ENCODE measurements at regions not wholly inside any gene's neighbourhood (a gene's known extent, or its start where the extent isn't known, plus 50 kb on each side); places are given as distances from the start of the nearest gene placed in this dataset.

DNA sequence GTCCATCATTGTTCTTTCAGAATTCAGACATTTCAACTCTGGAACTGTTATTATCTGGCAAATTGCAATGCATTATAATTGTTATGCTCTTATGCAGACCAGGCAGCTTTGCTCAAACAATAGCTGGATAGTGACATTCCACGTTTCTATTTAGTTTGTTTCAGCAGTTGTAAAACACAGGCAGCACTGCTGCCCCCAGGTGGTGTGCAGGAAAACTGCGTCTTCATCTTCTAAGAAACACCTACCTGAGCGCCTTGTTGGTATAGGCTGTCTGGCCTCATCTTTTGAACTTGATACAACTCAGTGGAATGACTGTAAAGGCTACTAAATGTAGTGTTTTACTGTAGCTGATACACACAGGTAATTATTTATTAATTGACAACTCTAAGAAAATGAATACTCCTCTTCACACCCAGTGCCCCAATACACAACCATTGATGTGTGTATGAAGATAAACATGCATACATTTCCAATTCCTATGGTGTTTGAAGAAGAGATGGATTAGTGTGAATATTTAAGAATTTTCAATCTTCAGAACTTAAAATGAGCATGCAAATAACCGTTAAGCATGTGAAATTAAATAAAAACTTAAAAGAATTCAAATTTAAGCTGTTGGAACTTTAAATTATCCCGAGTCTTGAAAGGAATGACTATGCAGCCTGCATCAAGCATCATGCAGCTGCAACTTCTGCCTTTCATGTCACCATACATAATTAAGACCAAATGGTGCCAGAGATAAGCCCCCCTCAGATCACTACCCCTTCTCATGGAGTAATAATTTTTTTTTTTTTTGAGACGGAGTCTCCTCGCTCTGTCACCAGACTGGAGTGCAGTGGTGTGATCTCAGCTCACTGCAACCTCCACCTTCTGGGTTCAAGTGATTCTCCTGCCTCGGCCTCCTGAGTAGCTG is 85.6 kb downstream of the CD8B2 start:
- DNase-seq, result no peak

GRCh38 chr2:106573773-106574172 is 86.6 kb downstream of the CD8B2 start:
- no peak for DNase-seq

GRCh38 chr2:106575955-106576354 is 88.8 kb downstream of the CD8B2 start:
- peak; percentile 93 for DNase-seq

DNA sequence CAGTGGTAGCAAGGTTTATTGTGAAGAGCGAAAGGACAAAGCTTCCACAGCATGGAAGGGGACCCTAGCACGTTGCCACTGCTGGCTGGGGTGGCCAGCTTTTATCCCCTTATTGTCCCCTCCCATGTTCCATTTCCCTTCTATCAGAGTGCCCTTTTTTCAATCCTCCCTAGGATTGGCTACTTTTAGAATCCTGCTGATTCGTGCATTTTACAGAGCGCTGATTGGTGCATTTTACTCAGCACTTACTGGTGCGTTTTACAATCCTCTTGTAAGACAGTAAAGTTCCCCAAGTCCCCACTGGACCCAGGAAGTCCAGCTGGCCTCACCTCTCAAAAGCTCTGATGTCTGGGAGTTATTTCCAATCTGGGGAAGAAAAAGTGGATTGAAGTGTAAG is 90.1 kb downstream of the CD8B2 start:
- no peak for DNase-seq

DNA sequence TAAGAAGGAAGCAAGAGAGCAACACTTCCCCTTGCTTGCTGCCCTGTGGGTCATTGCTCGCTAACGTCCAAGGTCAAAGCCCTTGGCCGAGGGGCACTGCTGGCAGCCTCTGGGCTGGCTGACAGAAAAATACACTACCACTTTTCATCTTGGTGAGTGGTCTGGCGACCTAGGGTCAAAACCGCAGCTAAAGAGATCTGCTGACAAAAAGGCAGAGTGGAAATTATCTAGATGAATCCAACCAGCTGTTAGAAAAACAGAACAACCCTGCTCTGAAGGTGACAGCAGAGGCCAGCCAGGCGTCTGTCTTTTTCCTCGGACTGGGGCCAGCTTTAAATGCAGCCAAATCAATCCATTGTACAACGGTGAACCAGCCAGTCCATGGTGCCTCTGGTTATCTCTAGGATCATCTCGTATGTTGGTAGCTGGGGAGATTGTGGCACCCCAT is 92.6 kb downstream of the CD8B2 start:
- no peak for DNase-seq

GRCh38 chr2:106580241-106580640 is 93.1 kb downstream of the CD8B2 start:
- DNase-seq, result no peak

DNA sequence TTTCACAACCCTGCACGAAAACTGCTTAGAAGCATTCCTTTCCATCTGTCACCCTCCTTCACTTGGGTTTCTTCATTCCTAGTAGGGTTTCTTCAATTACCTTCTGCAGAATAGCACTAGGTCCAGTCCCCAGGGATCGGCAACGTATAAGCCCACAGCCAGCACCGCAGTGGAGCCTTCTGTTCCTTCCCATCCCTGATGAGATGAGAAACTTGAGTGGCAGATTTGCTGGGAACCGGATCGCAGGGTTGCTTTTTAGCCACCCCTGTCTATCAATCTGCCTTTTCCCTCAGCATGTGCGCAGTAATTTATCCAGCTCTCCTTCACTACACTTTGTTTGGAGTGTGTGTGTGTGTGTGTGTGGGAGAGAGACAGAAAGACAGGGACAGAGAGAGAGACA is 94.2 kb downstream of the CD8B2 start:
- no peak for DNase-seq

- DNase-seq, result no peak
These were observed 94.6 kb downstream of the CD8B2 start for GRCh38 chr2:106581755-106582147.

DNA sequence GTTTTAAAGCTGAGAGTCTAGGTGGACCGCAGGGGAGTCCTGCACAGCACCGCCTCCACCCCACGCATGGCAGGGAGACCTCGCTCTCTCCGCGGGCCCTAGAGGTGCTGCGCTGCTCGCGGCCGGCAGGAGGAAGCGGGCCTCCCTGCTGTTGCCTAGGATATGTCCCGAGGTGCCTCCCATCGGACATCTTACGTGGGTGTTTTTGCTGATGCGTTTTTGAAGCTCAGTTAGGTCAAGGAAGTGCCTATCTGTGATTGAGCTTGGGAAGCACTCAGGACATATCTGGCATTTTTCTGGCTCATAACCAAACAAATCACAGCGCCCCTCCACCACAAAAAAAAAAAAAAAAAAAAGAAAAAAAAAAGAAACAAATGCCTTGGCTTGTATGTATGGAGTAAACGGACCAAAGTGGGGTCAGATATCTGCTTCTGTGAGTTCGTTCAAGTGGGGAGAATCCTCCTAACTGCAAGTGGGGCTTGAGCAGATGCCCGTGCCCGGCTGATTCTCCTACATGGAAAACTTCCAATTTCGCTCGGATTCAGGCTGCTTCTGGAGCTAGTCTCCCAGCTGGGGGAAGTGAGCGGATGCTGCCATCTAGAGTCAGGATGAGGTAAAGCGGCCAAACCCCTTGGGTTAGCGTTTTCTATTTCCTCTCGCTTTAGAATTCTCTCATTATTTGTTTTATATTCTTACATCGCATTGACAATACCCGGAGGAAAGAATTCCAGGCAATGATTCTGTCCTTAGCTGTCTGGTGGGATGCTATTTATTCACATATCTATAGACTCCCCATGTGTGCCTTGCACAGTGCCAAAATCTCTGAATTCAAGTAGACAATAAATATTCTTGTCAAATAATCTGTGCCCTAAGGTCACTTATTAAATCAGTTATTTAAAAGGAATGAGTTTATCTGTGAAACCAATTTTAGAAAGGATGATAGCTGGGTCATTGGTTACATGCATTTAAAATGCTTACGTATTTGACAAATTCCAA is 95.3 kb downstream of the CD8B2 start:
- peak; percentile 64 for DNase-seq

DNA sequence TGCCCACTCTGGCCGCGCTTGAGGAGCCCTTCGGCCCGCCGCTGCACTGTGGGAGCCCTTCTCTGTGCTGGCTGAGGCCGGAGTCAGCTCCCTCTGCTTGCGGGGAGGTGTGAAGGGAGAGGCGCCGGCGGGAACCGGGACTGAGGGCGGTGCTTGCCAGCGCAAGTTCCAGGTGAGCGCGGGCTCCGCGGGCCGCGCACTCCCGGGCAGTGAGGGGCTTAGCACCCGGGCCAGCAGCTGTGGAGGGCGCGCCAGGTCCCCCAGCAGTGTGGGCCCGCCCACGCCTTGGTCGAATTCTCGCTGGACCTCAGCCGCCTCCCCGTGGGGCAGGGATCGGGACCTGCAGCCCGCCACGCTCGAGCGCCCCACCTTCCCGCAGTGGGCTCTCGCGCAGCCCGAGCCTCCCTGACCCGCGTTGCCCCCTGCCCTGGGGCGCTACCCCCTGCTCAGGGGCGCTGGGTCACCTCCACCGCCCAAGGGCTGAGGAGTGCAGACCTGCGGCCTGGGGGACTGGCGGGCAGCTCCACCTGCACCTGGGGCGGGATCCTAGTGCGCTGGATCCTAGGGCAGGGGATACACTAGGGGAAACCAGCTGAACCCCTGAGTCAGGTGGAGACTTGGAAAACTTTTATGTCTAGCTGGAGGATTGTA is 97.3 kb downstream of the CD8B2 start:
- DNase-seq, result no peak

DNA sequence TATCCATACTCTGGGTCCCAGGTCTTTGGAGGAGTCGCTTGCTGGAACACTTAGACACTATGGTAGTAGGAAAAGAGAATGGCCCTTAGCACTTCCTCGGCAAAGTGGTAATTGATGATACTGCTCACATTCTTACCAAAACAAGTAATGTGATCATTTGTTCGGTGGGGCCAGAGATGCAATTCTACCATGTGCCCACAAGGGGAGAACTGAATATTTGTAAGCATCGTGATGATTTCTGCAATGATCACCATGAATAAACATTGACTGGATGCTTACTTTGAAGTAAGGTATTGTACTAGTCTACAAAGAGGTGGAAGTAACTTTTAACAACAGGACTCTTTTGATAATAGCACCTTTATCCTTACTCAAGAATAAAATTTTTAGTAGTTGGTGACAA is 109.7 kb downstream of the CD8B2 start:
- no peak for DNase-seq

DNA sequence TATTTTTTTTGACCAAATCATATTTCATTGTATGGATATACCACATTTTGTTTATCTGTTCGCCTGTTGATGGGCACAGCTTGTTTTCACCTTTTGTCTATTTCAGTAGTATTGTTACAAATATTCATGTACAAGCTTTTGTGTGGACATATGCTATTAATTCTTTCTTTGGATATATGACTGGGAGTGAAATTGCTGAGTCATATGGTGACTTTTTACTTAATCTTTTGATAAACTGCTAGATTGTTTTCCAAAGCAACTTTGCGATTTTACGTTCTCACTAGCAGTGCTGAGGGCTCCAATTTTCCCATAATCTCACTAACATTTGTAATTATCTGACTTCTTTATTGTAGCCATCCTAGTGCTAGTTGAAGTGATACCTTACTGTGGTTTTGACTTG is 112.4 kb downstream of the CD8B2 start:
- DNase-seq, result no peak

DNA sequence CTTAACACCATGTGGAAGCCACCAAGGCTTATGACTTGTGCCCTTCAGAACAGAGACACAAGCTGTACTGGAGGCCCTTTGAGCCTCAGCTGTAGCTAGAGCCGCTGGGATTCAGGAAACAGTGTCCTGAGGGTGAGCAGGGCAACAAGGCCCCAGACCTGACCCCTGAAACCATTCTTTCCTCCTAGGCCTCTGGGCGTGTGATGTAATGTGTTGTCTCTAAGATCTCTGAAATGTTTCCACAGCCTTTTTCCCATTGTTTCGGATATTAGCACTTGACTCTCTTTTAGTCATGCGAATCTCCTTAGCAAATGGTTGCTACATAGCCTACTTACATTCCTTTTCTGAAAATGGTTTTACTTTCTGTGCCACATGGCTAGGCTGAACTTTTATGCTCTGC is 114.9 kb downstream of the CD8B2 start:
- no peak for DNase-seq

GRCh38 chr2:106606652-106607051 is 119.5 kb downstream of the CD8B2 start:
- no peak for DNase-seq

DNA sequence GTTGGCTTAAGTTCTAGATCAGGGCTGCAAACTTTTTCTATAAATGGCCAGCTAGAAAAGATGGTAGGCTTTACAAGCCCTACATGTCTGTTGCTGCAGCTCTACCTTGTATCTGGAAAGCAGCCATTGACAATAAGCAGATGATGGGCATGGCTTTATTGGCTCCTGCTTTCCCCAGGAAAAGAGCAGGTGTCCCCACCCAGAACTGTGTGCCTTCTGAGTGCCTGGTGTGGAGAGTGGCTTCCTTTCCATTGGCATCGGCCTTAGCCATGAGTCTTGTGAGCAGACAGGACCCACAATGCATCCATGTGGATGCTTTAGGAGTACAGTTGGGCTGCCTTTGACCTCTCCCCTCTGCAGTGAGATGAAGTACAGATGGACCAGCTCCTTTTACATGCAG is 120.2 kb downstream of the CD8B2 start:
- DNase-seq, result no peak

DNA sequence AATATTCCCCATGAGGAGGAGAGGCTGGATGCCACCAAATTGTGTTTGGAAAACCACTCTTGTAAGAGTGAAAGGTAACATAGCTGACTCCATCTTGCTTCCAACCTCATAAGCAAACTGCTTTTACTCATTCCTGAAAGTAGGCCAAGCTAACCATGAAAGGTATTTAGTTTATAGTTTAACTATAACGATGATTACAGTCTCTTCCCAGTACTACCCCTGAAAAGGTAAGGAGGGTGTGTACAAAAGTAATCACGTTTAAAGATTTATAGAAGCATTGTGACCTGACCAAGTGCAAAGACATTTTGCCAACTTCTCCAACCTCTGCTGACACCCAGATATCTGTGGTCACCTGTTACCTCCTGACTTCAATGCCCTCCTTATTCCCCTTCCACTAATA is 122.6 kb downstream of the CD8B2 start:
- no peak for DNase-seq

- no peak for DNase-seq
These were observed 127.5 kb downstream of the CD8B2 start for GRCh38 chr2:106614511-106615291.

GRCh38 chr2:106618614-106619013 is 131.4 kb downstream of the CD8B2 start:
- no peak for DNase-seq

DNA sequence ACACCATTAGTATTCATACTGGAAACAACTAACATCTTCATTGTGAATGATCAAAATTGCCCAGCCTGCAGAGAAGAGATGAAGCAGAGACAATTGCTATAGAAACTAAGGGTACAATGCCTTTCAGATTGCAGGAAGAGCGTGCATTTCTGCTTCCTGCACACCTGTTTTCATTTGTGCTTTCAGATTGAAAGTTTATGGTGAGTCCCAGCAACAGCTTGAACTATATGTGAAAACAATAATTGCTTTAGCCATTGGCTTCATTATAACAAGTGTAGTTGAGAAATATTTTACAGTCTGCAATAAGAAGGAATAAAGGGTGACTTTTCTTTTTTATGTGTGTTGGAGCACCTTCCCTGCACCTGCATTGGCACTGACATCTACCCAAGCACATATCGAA is 136.3 kb downstream of the CD8B2 start:
- no peak for DNase-seq

GRCh38 chr2:106624787-106625380 is 137.7 kb downstream of the CD8B2 start:
- no peak for DNase-seq

DNA sequence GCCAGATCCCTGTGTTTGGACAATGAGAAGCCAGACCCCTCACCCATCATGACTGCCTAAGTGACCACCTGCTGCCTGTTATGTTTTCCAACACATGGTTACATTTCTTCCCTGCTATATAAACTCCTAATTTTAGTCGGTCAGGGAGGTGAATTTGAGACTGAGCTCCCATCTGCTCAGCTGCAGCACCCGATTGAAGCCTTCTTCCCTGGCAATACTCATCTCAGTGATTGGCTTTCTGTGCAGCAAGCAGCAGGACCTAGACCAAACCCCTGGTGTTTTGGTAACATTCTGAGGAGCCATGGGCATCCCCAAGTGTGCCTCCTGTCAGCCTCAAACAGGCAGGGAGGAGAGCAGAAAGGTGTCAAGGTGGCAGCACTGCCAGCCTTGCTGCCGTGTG is 141.2 kb downstream of the CD8B2 start:
- DNase-seq, result no peak

GRCh38 chr2:106629981-106630380 is 142.8 kb downstream of the CD8B2 start:
- DNase-seq, result no peak
